Activated naive CD4-positive, alpha-beta T cell treated with Interleukin-2 at 50 U/mL for 16 hours (primary cell): ENCODE measurements at regions not wholly inside any gene's neighbourhood (a gene's known extent, or its start where the extent isn't known, plus 50 kb on each side); places are given as distances from the start of the nearest gene placed in this dataset.
"Not testable (repeated sequence)": the region's sequence is repeated elsewhere in the genome, so short reads cannot be mapped to it uniquely, and the experiment has no call there.

ENCODE experiments used
- DNase-seq: peaks from one replicate; pipeline ENCODE4 v3.0.0-alpha.2; 2020

- no peak for DNase-seq
These were observed 163.3 kb upstream of the ADCY1 start for GRCh38 chr7:45410893-45411292.

- DNase-seq = no peak
These were observed 160.7 kb upstream of the ADCY1 start for GRCh38 chr7:45413419-45413818.

GRCh38 chr7:45414226-45414625, 159.9 kb upstream of the ADCY1 start:
- DNase-seq = no peak

- DNase-seq = no peak
These were observed 158.9 kb upstream of the ADCY1 start for GRCh38 chr7:45415265-45415664.

GRCh38 chr7:45416846-45417245, 157.3 kb upstream of the ADCY1 start:
- no peak for DNase-seq

GRCh38 chr7:45417268-45417667, 156.9 kb upstream of the ADCY1 start:
- DNase-seq = no peak

GRCh38 chr7:45417735-45418134, 156.4 kb upstream of the ADCY1 start:
- no peak for DNase-seq

- no peak for DNase-seq
These were observed 153.2 kb upstream of the ADCY1 start for GRCh38 chr7:45420843-45421495.

GRCh38 chr7:45421806-45422205, 152.4 kb upstream of the ADCY1 start:
- DNase-seq = no peak

- DNase-seq = no peak
These were observed 143.8 kb upstream of the ADCY1 start for GRCh38 chr7:45430397-45430796.

- DNase-seq = no peak
These were observed 139.9 kb upstream of the ADCY1 start for GRCh38 chr7:45434167-45434784.

GRCh38 chr7:45435131-45435530, 139.0 kb upstream of the ADCY1 start:
- DNase-seq = no peak

GRCh38 chr7:45435846-45436245, 138.3 kb upstream of the ADCY1 start:
- DNase-seq = no peak

- not testable (repeated sequence) for DNase-seq
These were observed 133.4 kb upstream of the ADCY1 start for GRCh38 chr7:45440776-45441175.

GRCh38 chr7:45443263-45443662, 130.9 kb upstream of the ADCY1 start:
- DNase-seq = no peak

GRCh38 chr7:45446195-45446944, 127.8 kb upstream of the ADCY1 start:
- DNase-seq = no peak

- no peak for DNase-seq
These were observed 126.9 kb upstream of the ADCY1 start for GRCh38 chr7:45447296-45447695.

- no peak for DNase-seq
These were observed 123.5 kb upstream of the ADCY1 start for GRCh38 chr7:45450571-45451204.

- DNase-seq = no peak
These were observed 122.7 kb upstream of the ADCY1 start for GRCh38 chr7:45451342-45452035.

GRCh38 chr7:45454771-45455170, 119.4 kb upstream of the ADCY1 start:
- DNase-seq = no peak

GRCh38 chr7:45455662-45456061, 118.5 kb upstream of the ADCY1 start:
- no peak for DNase-seq

GRCh38 chr7:45456105-45456504, 118.1 kb upstream of the ADCY1 start:
- no peak for DNase-seq
